CD14-positive monocyte (primary cell): ENCODE measurements at regions not wholly inside any gene's neighbourhood (a gene's known extent, or its start where the extent isn't known, plus 50 kb on each side); places are given as distances from the start of the nearest gene placed in this dataset.
"Not testable (repeated sequence)": the region's sequence is repeated elsewhere in the genome, so short reads cannot be mapped to it uniquely, and the experiment has no call there.

Experiments used
- DNase-seq, 3 donors: peaks; one replicate each; pipeline ENCODE4 v3.0.0-alpha.2; 2011 to 2022
- H2AFZ ChIP-seq: 2 replicates; pipeline ENCODE4 v1.6.0; 2012; ENCODE audit warnings: mild to moderate bottlenecking, low read depth, low read length, inconsistent platforms; ENCODE audit not compliant: insufficient read depth, poor library complexity, severe bottlenecking
- H3K27ac ChIP-seq, 2 donors: 1 replicate in 1 of 2; 2 replicates in 1 of 2; pipeline ENCODE4 v1.5.1; 2012 to 2013; ENCODE audit warnings: low read length in 2 of 2, control low read depth in 1 of 2, inconsistent platforms in 1 of 2, low read depth in 1 of 2, mild to moderate bottlenecking in 1 of 2
- H3K27me3 ChIP-seq, 2 donors: one replicate each; pipeline versions ENCODE4 v1.6.0 to v1.6.1; 2011 to 2013; ENCODE audit warnings: low read length in 2 of 2; ENCODE audit not compliant: control insufficient read depth in 2 of 2, insufficient read depth in 2 of 2
- H3K36me3 ChIP-seq, 2 donors: replicated peaks in 1 of 2; 1 replicate in 1 of 2; 2 replicates in 1 of 2; pipeline versions ENCODE4 v1.5.1 to v1.6.1; 2012 to 2013; ENCODE audit warnings: low read length in 2 of 2, control low read depth in 1 of 2, inconsistent platforms in 1 of 2, mild to moderate bottlenecking in 1 of 2; ENCODE audit not compliant: insufficient read depth in 2 of 2, control insufficient read depth in 1 of 2
- H3K4me1 ChIP-seq, 2 donors: 1 replicate in 1 of 2; 2 replicates in 1 of 2; pipeline versions ENCODE4 v1.5.1 to v1.6.1; 2012 to 2013; ENCODE audit warnings: low read length in 2 of 2, control low read depth in 1 of 2, inconsistent platforms in 1 of 2, mild to moderate bottlenecking in 1 of 2, moderate library complexity in 1 of 2; ENCODE audit not compliant: insufficient read depth in 2 of 2, control insufficient read depth in 1 of 2
- H3K4me2 ChIP-seq: replicated peaks from 2 replicates; pipeline ENCODE3; 2012; ENCODE audit warnings: low read length, moderate library complexity, mild to moderate bottlenecking; ENCODE audit not compliant: poor library complexity, severe bottlenecking; ENCODE audit errors: extremely low read depth
- H3K4me3 ChIP-seq, 3 experiments: fragments of 200-600 bp in 1 of 3; sonication (generic) in 1 of 3; replicated peaks in 1 of 3; 1 replicate in 2 of 3; 2 replicates in 1 of 3; pipeline ENCODE4 v1.5.1; 2011 to 2013; ENCODE audit warnings: low read length in 3 of 3, mild to moderate bottlenecking in 3 of 3, control low read depth in 2 of 3, low read depth in 2 of 3, inconsistent platforms in 1 of 3, moderate library complexity in 1 of 3
- H3K79me2 ChIP-seq: 2 replicates; pipeline ENCODE4 v1.6.0; 2012; ENCODE audit warnings: mild to moderate bottlenecking, control low read depth, inconsistent platforms, low read length, moderate library complexity; ENCODE audit not compliant: insufficient read depth
- H3K9ac ChIP-seq: 2 replicates; pipeline ENCODE4 v1.6.0; 2017; ENCODE audit warnings: low read length, mild to moderate bottlenecking; ENCODE audit not compliant: insufficient read depth, poor library complexity, severe bottlenecking
- H3K9me3 ChIP-seq, 2 donors: replicated peaks in 1 of 2; 1 replicate in 1 of 2; 2 replicates in 1 of 2; pipeline versions ENCODE4 v1.5.1 to v1.6.1; 2012 to 2013; ENCODE audit warnings: low read length in 2 of 2, control low read depth in 1 of 2; ENCODE audit not compliant: control insufficient read depth in 1 of 2, insufficient read depth in 1 of 2
- H4K20me1 ChIP-seq: 2 replicates; pipeline ENCODE4 v1.6.0; 2012; ENCODE audit warnings: mild to moderate bottlenecking, low read length, control low read depth, moderate library complexity; ENCODE audit not compliant: insufficient read depth
- H3K27ac Mint-ChIP-seq, 7 donors: one replicate each; pipeline ENCODE4 v1.8.0; 2020; ENCODE audit warnings: mild to moderate bottlenecking in 7 of 7, mixed read lengths in 7 of 7, moderate library complexity in 6 of 7, inconsistent platforms in 2 of 7
- H3K27me3 Mint-ChIP-seq, 3 donors: one replicate each; pipeline ENCODE4 v1.8.0; 2021 to 2022; ENCODE audit warnings: low read depth in 3 of 3, mild to moderate bottlenecking in 3 of 3, mixed read lengths in 3 of 3, moderate library complexity in 3 of 3, inconsistent platforms in 1 of 3
- H3K36me3 Mint-ChIP-seq, 2 donors: one replicate each; pipeline ENCODE4 v1.8.0; 2020; ENCODE audit warnings: mixed read lengths in 2 of 2, inconsistent platforms in 1 of 2, mild to moderate bottlenecking in 1 of 2
- H3K4me1 Mint-ChIP-seq: one replicate; pipeline ENCODE4 v1.8.0; 2020; ENCODE audit warnings: mild to moderate bottlenecking, mixed read lengths
- H3K4me3 Mint-ChIP-seq, 2 donors: one replicate each; pipeline ENCODE4 v1.8.0; 2020; ENCODE audit warnings: mild to moderate bottlenecking in 2 of 2, mixed read lengths in 2 of 2, moderate library complexity in 1 of 2
- H3K9me3 Mint-ChIP-seq, 7 donors: one replicate each; pipeline ENCODE4 v1.8.0; 2020 to 2022; ENCODE audit warnings: mixed read lengths in 7 of 7, mild to moderate bottlenecking in 6 of 7, moderate library complexity in 6 of 7, inconsistent platforms in 2 of 7
- CTCF ChIP-seq: fragments of 200-600 bp; IDR thresholded peaks from one replicate; pipeline ENCODE4 v1.8.0; 2022; ENCODE audit warnings: antibody characterized with exemption, mild to moderate bottlenecking
- WGBS: methylation state at CpG from one replicate; pipeline ENCODE4 v1.1.5; 2013; ENCODE audit warnings: missing lambda C conversion rate; ENCODE audit not compliant: insufficient coverage; 5-methylcytosine and 5-hydroxymethylcytosine counted together
- intact Hi-C, 2 donors: fragments of 100-400 bp; cut with micrococcal nuclease; formaldehyde crosslinking; loops; one replicate each; pipeline versions ENCODE4 v1.15.0 to v1.15.1; 2023

DNA sequence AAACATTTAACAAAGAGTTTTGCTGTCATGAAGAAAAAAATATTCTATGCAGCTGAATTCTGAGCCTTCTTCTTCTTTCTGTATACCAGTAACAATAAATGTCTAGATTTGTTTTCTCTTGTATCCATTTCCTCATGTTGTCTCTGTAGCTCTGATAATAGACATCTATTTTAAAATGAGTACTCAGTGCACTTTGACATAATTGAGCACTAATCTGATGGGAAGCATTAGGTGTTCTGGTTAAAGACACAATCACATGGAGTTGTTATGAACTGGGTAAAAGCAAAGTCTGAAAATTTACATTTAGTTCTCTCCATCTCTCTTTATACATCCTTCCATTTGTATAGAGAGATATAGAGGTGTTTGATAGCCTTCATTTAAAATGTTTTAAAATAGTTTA is 230.0 kb downstream of the BCHE start:
- H3K27me3 ChIP-seq: no peaks in the 10 kb centered on the region

GRCh38 chr3:165603196-165603595 is 234.0 kb downstream of the BCHE start:
- H3K27me3 Mint-ChIP-seq: no peaks in the 10 kb centered on the region
- no peaks in the 10 kb centered on the region for H3K4me1 ChIP-seq
- intact Hi-C loops: no loop called here
- no peak overlapping the region for H2AFZ ChIP-seq
- no peaks in the 10 kb centered on the region for H3K9me3 Mint-ChIP-seq
- H3K4me3 ChIP-seq: no peak overlapping the region
- no peak overlapping the region for H3K27ac ChIP-seq
- H3K9me3 ChIP-seq: no peaks in the 10 kb centered on the region
- no CpG with 5 or more reads among the region's 2 CpGs for WGBS
- H3K4me3 Mint-ChIP-seq: no peak overlapping the region
- no peak overlapping the region for H3K9ac ChIP-seq
- no peak overlapping the region for H3K27ac Mint-ChIP-seq
- H3K36me3 ChIP-seq: no peaks in the 10 kb centered on the region
- no peak overlapping the region for H3K4me2 ChIP-seq
- no peaks in the 10 kb centered on the region for H3K27me3 ChIP-seq
- no peaks in the 10 kb centered on the region for H3K4me1 Mint-ChIP-seq
- DNase-seq: no peak
- no peaks in the 10 kb centered on the region for H4K20me1 ChIP-seq
- H3K36me3 Mint-ChIP-seq: no peaks in the 10 kb centered on the region
- no peaks in the 10 kb centered on the region for H3K79me2 ChIP-seq
- no peak for TF ChIP-seq CTCF

More for the DNA sequence above, 230.0 kb downstream of the BCHE start:
- Histone ChIP-seq H3K4me1 (no peaks in the 10 kb centered on the region), H3K4me2 (no peak overlapping the region), H3K9me3 (no peaks in the 10 kb centered on the region), H3K9ac (no peak overlapping the region), H3K36me3 (no peaks in the 10 kb centered on the region), H3K4me3 (no peak overlapping the region), H3K27ac (no peak overlapping the region), H2AFZ (no peak overlapping the region), H3K79me2 (no peaks in the 10 kb centered on the region), H4K20me1 (no peaks in the 10 kb centered on the region)
- H3K36me3 Mint-ChIP-seq: no peaks in the 10 kb centered on the region
- H3K4me3 Mint-ChIP-seq: no peak overlapping the region
- intact Hi-C loops: no loop called here
- H3K4me1 Mint-ChIP-seq: no peaks in the 10 kb centered on the region
- H3K9me3 Mint-ChIP-seq: peaks cover 0 to 2% (median 0%) of the 10 kb centered on the region in 7 donors
- no peak overlapping the region for H3K27ac Mint-ChIP-seq
- no peak for DNase-seq
- no peak for TF ChIP-seq CTCF
- H3K27me3 Mint-ChIP-seq: no peaks in the 10 kb centered on the region

DNA sequence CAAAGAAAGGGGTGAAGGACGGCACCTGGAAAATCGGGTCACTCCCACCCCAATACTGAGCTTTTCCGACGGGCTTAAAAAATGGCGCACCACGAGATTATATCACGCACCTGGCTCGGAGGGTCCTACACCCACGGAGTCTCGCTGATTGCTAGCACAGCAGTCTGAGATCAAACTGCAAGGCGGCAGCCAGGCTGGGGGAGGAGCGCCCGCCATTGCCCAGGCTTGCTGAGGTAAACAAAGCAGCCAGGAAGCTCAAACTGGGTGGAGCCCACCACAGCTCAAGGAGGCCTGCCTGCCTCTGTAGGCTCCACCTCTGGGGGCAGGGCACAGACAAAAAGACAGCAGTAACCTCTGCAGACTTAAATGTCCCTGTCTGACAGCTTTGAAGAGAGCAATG is 264.7 kb downstream of the BCHE start:
- H3K27ac Mint-ChIP-seq, H3K36me3 Mint-ChIP-seq, H3K9ac ChIP-seq, H3K4me3 Mint-ChIP-seq, H2AFZ ChIP-seq, H3K79me2 ChIP-seq, H3K27me3 Mint-ChIP-seq, H3K4me1 ChIP-seq, H4K20me1 ChIP-seq, DNase-seq, intact Hi-C loops, H3K27me3 ChIP-seq, H3K36me3 ChIP-seq, H3K27ac ChIP-seq, H3K4me1 Mint-ChIP-seq, H3K9me3 ChIP-seq, H3K4me3 ChIP-seq, H3K4me2 ChIP-seq: not testable (repeated sequence)
- WGBS: no CpG with 5 or more reads among the region's 13 CpGs
- peaks cover 3 to 15% (median 5%) of the 10 kb centered on the region in 7 donors for H3K9me3 Mint-ChIP-seq
